ENCODE measurements at regions not wholly inside any gene's neighbourhood (a gene's known extent, or its start where the extent isn't known, plus 50 kb on each side); places are given as distances from the start of the nearest gene placed in this dataset.

DNA sequence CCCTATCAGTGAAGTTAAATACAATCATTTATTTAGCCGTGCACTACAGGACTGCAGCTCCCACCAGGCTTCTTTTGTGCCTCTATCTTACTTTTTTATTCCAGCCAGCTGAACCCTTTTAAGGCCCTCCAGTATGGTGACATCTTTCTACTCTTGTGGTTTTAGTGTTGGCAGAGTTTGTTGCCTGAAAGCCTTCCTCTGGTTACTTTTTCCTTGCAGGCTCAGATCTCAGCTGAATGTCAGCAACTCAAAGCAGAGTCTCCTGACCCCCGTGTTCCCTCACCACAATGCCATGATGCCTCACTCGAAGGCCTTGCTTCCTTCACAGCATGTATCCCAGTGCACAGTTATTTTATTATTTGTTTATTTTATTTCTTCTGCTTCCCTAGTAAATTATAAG lies 818.9 kb upstream of the LCORL start:
- no peak for DNase-seq

GRCh38 chr4:18816228-18816895 lies 794.8 kb upstream of the LCORL start:
- no peak for DNase-seq

- no peak for DNase-seq
Observed at GRCh38 chr4:18815779-18816173, 794.2 kb upstream of the LCORL start.

DNA sequence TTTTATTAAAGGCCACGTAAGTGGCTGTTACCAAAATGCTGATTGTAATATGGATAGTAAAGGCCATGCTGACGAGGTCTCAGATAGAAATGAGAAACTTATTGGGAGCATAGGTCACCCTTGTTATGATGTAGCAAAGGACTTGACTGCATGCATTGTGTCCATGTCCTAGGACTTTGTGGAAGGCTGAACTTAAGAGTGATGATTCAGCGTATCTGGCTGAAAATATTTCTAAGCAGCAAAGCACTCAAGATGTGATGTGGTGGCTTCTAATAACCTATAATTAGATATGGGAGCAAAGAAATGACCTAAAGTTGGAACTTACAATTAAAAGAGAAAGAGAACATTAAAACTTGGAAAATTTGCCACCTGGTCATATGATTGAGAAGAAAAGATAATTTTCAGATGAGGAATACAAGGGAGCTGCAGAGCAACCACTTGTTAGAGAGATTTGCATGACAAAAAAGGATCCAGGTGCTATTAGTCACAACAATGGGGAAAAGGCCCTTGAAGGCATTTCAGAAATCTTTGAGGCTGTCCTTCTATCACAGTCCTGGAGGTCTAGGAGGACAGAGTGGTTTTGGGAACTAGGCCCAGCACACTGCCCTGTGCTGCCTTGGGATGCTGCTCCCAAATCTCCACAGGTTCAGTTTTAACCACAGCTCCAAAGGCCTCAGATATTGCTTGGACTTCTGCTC lies 793.7 kb upstream of the LCORL start:
- no peak for DNase-seq

DNA sequence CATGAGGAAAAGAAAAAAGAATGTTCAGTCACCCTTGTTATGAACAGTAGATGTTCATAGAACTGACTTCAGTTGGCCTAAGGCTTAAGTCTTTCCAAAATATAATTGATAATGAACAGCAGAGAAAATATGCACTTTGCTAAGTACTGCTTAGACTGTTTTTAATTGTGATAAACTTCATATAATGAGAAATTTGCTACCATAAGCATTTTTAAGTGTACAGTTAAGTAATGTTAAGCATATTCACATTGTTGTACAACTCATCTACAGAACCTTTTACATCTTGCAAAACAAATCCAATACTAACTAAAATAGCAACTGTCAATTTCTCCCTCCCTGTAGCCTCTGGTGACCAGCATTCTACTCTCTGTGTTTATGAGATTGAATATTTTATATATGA lies 792.2 kb upstream of the LCORL start:
- DNase-seq, result no peak

- no peak for DNase-seq
Observed at GRCh38 chr4:18813055-18813454, 791.5 kb upstream of the LCORL start.

- no peak for DNase-seq
Observed at GRCh38 chr4:18803781-18804180, 782.2 kb upstream of the LCORL start.

- no peak for DNase-seq
Observed at GRCh38 chr4:18798123-18798522, 776.6 kb upstream of the LCORL start.

GRCh38 chr4:18795794-18796193 lies 774.2 kb upstream of the LCORL start:
- no peak for DNase-seq

GRCh38 chr4:18777190-18777930 lies 755.8 kb upstream of the LCORL start:
- no peak for DNase-seq

- DNase-seq, result no peak
Observed at GRCh38 chr4:18767921-18768320, 746.4 kb upstream of the LCORL start.

- no peak for DNase-seq
Observed at GRCh38 chr4:18756671-18757070, 735.1 kb upstream of the LCORL start.

- DNase-seq, result no peak
Observed at GRCh38 chr4:18754180-18754579, 732.6 kb upstream of the LCORL start.

GRCh38 chr4:18751083-18751482 lies 729.5 kb upstream of the LCORL start:
- no peak for DNase-seq

DNA sequence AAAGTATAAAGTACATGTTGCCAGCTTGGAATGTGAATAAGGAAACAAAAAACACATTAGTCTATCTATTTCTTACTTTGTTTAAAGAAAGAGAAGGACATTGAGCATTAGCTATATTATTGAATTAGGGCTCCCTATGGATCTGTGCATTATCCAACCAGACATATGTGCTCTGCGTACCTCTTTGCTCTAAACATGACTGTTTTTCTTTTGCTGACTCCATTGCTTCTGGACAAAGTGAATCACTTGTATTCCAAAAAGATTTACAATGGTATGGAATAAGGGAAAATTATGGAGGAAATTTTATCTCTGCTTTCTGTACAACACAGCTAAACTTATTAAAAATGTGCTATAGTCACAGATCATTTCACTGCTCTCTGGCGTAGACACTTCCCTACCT lies 727.8 kb upstream of the LCORL start:
- no peak for DNase-seq

DNA sequence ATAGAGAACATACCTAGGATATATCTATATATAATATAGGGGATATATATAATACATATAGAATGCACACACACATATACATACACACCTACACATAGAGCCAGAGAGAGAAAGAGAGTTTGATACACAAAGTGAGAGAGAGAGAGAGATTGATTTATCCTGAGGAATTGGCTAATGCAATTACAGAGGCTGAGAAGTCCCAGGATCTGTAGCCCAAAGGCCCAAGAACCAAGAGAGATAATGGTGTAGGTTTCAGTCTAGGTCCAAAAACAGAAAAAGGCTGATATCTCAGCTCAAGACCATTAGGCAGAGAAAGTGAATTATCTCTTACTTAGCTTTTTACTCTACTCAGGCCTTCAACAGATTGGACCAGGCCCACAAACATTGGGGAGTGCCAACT lies 715.0 kb upstream of the LCORL start:
- DNase-seq, result no peak

- DNase-seq, result no peak
Observed at GRCh38 chr4:18735740-18736268, 714.2 kb upstream of the LCORL start.

- no peak for DNase-seq
Observed at GRCh38 chr4:18734405-18734804, 712.9 kb upstream of the LCORL start.

DNA sequence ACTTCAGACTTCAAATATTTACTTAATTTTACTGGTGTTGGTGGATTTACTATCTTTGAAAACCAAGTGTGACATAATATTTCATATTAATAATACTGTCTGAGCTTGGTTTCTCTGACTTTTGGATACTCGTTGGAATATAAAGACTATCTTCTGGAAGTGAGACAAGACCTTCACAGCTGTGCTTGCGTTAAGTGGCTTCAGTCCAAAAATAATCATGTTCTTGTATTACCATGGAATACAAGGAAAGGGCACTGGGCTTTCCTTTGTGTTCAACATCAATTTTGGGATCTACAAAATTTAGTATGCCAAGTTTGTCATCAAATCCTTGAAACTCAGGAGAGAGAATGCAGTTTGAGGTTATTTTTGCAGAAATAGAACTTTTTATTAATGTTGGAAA lies 712.4 kb upstream of the LCORL start:
- no peak for DNase-seq

DNA sequence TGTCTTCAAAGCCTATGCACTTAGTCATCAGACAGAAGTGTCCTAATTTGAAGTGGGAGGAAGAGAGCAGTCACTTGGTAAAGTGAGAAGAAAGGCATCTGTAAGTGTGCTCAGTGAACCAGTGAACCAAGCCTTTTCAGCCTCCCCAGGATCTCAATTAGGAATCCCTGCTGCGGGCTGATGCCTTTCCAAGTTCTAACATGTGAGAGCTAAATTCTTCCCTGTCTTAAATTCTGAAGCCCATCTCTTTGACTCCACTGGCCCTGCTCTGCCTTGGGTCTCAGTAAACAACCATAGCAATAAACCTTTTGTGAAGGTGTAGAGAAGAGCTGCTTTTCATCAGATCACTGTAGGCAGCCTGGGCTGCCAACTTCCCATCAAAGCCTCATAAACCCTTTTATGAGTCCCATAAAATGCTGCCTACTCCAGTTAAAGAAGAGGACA lies 701.2 kb upstream of the LCORL start:
- DNase-seq, result no peak

DNA sequence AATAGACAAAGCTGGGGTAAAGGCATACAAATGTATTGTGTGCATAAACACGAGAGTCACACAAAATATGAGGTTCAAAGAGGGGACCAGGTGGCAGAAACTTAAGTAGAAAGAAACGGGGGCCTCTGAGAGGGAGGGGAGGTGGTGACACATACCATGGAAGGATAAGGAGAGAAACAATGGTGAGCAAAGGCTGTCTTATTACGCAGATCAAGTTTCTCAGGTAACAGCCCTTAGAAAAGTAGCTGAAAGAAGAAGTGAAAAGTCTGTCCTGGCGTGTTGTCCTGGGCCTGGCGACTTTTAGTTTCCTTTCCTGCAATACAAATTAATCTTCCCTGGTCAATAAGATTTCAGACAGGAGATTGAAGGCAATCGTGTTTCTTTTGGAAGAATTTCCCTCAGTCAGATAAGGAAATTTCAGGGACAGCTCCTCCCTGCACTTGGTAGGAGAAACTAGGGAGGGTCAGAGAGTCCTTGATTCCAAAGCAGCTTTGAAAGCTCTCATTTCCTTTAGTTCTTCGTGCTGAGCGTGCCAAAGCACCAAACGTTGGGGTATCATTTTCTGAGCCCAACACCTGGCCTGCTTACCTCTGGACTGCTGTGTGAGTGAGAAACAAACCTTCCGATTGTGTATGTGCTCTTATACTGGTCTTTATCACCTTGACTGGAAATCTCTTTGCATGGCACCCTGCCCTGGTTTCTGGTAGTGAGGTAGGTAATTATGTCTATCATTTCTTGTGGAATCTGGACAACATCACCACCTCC lies 676.7 kb upstream of the LCORL start:
- DNase-seq, result no peak

DNA sequence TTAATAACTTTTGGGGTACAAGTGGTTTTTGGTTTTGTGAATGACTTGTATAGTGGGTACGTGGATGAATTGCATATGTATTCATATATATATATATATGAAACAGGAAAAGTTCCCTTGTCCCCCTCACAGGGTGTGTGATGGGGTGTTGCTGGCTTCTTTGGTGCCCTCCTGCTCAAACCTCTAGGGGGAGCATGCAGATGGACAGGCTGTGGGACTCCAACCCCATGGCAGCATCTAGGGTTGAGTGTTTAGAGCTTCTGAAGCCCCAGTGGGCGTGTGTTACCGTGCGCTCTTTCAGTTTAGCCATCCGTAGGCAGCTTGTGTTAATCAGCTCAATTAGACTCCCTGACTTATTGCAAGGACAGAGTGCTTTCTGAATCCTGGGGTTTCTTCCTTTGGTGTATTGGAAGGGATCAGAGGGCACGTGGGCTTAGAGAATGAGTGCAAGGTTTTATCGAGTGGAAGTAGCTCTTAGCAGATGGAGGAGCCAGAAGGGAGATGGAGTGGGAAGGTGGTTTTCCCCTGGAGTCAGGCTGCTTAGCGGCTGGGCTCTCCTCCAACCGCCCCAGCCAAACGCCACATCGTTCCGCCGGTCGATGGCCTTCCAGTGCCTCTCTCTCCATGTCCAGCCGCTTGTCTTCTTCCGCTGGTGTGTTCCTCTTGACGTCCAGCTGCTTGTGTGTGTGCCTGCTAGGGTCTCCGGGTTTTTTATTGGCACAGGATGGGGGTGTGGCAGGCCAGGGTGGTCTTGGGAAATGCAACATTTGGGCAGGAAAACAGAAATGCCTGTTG lies 674.4 kb upstream of the LCORL start:
- no peak for DNase-seq

All from suppressor macrophage (primary cell).